Keratinocyte (primary cell): ENCODE measurements at regions not wholly inside any gene's neighbourhood (a gene's known extent, or its start where the extent isn't known, plus 50 kb on each side); places are given as distances from the start of the nearest gene placed in this dataset.

Experiments
- EZH2 ChIP-seq: IDR thresholded peaks from one replicate; pipeline ENCODE4 v1.6.1; 2012; ENCODE audit warnings: inconsistent platforms, mild to moderate bottlenecking, low read length, moderate library complexity
- TF ChIP-seq, protein P1 (sequence below), 3 experiments: IDR thresholded peaks in 1 of 3; conservative IDR thresholded peaks in 1 of 3; optimal IDR thresholded peaks in 1 of 3; 2 replicates in 2 of 3; 3 replicates in 1 of 3; pipeline versions ENCODE3 to v1.5.1; 2011; ENCODE audit warnings: low read length in 3 of 3, mild to moderate bottlenecking in 3 of 3, moderate library complexity in 2 of 3, control low read depth in 1 of 3, inconsistent platforms in 1 of 3; ENCODE audit not compliant: insufficient read depth in 2 of 3; ENCODE audit errors: extremely low read depth in 1 of 3

DNA sequence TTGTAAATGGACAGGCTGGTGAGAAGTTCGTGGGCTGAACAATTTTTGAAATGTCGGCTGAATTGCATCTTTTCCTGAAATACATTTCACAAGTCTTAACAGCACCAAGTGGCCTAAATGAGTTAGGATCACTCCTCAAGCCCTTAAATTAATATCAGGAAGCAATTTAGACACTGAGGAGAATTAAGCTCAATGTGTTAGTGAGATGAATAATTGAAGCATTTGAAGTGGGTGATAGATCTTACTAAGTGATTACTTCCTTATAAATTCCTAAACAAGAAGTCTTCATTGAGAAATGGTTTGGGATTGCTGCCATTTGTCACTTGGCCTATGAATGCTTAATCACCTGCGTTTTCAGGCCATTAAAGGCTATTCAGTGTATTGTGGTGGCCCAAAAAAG, 116.8 kb downstream of the NAA11 start:
- TF ChIP-seq, protein P1, sequence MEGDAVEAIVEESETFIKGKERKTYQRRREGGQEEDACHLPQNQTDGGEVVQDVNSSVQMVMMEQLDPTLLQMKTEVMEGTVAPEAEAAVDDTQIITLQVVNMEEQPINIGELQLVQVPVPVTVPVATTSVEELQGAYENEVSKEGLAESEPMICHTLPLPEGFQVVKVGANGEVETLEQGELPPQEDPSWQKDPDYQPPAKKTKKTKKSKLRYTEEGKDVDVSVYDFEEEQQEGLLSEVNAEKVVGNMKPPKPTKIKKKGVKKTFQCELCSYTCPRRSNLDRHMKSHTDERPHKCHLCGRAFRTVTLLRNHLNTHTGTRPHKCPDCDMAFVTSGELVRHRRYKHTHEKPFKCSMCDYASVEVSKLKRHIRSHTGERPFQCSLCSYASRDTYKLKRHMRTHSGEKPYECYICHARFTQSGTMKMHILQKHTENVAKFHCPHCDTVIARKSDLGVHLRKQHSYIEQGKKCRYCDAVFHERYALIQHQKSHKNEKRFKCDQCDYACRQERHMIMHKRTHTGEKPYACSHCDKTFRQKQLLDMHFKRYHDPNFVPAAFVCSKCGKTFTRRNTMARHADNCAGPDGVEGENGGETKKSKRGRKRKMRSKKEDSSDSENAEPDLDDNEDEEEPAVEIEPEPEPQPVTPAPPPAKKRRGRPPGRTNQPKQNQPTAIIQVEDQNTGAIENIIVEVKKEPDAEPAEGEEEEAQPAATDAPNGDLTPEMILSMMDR (optimal IDR thresholded peaks at IDR 0.05 in 1 of 3, IDR thresholded peaks at IDR 0.05 in 1 of 3, conservative IDR thresholded peaks at IDR 0.05 in 1 of 3; ENCODE audit: extremely low read depth in 1 of 3, insufficient read depth in 2 of 3, low read length in 3 of 3), result no peak
- TF ChIP-seq EZH2, result no peak
